Activated CD8-positive, alpha-beta memory T cell treated with anti-CD3 and anti-CD28 coated beads for 36 hours (primary cell): ENCODE measurements at regions not wholly inside any gene's neighbourhood (a gene's known extent, or its start where the extent isn't known, plus 50 kb on each side); places are given as distances from the start of the nearest gene placed in this dataset.
"Not testable (repeated sequence)": the region's sequence is repeated elsewhere in the genome, so short reads cannot be mapped to it uniquely, and the experiment has no call there.

ENCODE experiments used
- CTCF ChIA-PET: fragments of 350-600 bp; sonication (Branson Sonifier 250); formaldehyde crosslinking; loops from one replicate; lab custom pipeline; 2021; ENCODE audit warnings: antibody characterized with exemption; lab: Charles Lee
- POLR2A ChIA-PET: fragments of 350-600 bp; sonication (Branson Sonifier 250); formaldehyde crosslinking; loops from one replicate; lab custom pipeline; 2021; ENCODE audit warnings: antibody characterized with exemption; lab: Charles Lee

- ChIA-PET POLR2A (no interaction called here), CTCF (no interaction called here)
Observed at GRCh38 chr9:89670114-89670513, 65.3 kb downstream of the GADD45G start.

GRCh38 chr9:89670801-89671434 is 66.1 kb downstream of the GADD45G start:
- ChIA-PET CTCF (no interaction called here), POLR2A (no interaction called here)

GRCh38 chr9:89674667-89675057 is 69.8 kb downstream of the GADD45G start:
- ChIA-PET CTCF (no interaction called here), POLR2A (no interaction called here)

GRCh38 chr9:89675058-89675742 is 70.4 kb downstream of the GADD45G start:
- POLR2A ChIA-PET, result no interaction called here
- CTCF ChIA-PET, result no interaction called here

GRCh38 chr9:89676281-89676680 is 71.5 kb downstream of the GADD45G start:
- ChIA-PET CTCF (no interaction called here), POLR2A (no interaction called here)

GRCh38 chr9:89677702-89678395 is 73.0 kb downstream of the GADD45G start:
- CTCF ChIA-PET, result no interaction called here
- POLR2A ChIA-PET, result no interaction called here

- ChIA-PET POLR2A (no interaction called here), CTCF (no interaction called here)
Observed at GRCh38 chr9:89678396-89679015, 73.7 kb downstream of the GADD45G start.

- POLR2A ChIA-PET, result no interaction called here
- CTCF ChIA-PET, result no interaction called here
Observed at GRCh38 chr9:89679016-89679415, 74.2 kb downstream of the GADD45G start.

GRCh38 chr9:89679581-89679980 is 74.8 kb downstream of the GADD45G start:
- CTCF ChIA-PET, result no interaction called here
- POLR2A ChIA-PET, result no interaction called here

- ChIA-PET POLR2A (no interaction called here), CTCF (no interaction called here)
Observed at GRCh38 chr9:89680547-89681467, 76.0 kb downstream of the GADD45G start.

GRCh38 chr9:89681468-89681859 is 76.7 kb downstream of the GADD45G start:
- CTCF ChIA-PET, POLR2A ChIA-PET: not testable (repeated sequence)

- ChIA-PET CTCF (no interaction called here), POLR2A (no interaction called here)
Observed at GRCh38 chr9:89683626-89684025, 78.8 kb downstream of the GADD45G start.

- CTCF ChIA-PET, result no interaction called here
- POLR2A ChIA-PET, result no interaction called here
Observed at GRCh38 chr9:89684218-89684617, 79.4 kb downstream of the GADD45G start.

GRCh38 chr9:89684912-89685636 is 80.3 kb downstream of the GADD45G start:
- ChIA-PET CTCF (no interaction called here), POLR2A (no interaction called here)

GRCh38 chr9:89685698-89686097 is 80.9 kb downstream of the GADD45G start:
- ChIA-PET CTCF (no interaction called here), POLR2A (no interaction called here)

GRCh38 chr9:89686126-89686525 is 81.3 kb downstream of the GADD45G start:
- ChIA-PET CTCF (no interaction called here), POLR2A (no interaction called here)

- POLR2A ChIA-PET, result no interaction called here
- CTCF ChIA-PET, result no interaction called here
Observed at GRCh38 chr9:89686621-89687020, 81.8 kb downstream of the GADD45G start.

- CTCF ChIA-PET, result no interaction called here
Observed at GRCh38 chr9:89687188-89687587, 82.4 kb downstream of the GADD45G start.

GRCh38 chr9:89687848-89688247 is 83.0 kb downstream of the GADD45G start:
- POLR2A ChIA-PET, result no interaction called here
- CTCF ChIA-PET, result no interaction called here

More at GRCh38 chr9:89687188-89687587, 82.4 kb downstream of the GADD45G start:
- POLR2A ChIA-PET, result no interaction called here
